Activated CD4-positive, alpha-beta T cell treated with anti-CD3 and anti-CD28 coated beads for 4 hours (primary cell): ENCODE measurements at regions not wholly inside any gene's neighbourhood (a gene's known extent, or its start where the extent isn't known, plus 50 kb on each side); places are given as distances from the start of the nearest gene placed in this dataset.

Experiments used
- DNase-seq, 2 donors: peaks; one replicate each; pipeline ENCODE4 v3.0.0-alpha.2; 2020

DNA sequence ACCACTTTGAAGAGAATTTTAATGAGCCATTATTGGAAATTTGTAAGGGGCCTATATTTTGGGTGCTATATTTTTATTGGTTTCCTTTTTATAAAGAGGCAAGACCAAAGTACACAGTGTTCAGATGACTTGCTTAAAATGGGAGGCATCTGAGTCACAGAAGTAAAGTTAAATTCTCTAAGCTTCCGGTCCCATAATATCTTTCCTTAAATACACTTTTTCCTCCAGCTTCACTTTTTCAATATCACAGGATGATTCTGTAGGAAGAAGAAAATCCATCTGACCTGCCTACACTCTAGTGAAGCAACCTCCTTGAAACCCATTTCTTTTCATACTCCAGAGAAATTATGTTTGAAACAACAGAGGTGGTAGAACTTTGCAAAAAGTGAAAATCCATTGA, 274.0 kb downstream of the PIK3R1 start:
- no peak for DNase-seq

- no peak for DNase-seq
Observed at GRCh38 chr5:68490406-68490805, 274.9 kb downstream of the PIK3R1 start.

DNA sequence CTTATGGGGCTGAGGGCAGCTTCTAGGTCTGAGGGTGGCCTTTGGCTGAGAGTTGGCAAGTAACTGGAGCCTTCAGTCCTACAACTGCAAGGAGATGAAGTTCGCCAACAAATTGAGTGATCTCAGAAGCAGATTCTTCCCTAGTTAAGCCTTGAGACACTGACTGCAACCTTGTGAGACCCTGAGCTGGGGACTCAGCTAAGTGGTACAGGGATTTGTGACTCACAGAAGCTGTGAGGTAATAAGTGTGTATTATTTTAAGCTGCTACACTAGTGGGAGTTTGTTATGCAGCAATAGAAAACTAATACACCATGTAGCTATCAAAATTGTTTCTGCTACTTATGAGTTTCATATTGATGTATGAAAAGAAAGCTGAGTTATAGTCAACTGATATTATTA, 279.2 kb downstream of the PIK3R1 start:
- no peak for DNase-seq

DNA sequence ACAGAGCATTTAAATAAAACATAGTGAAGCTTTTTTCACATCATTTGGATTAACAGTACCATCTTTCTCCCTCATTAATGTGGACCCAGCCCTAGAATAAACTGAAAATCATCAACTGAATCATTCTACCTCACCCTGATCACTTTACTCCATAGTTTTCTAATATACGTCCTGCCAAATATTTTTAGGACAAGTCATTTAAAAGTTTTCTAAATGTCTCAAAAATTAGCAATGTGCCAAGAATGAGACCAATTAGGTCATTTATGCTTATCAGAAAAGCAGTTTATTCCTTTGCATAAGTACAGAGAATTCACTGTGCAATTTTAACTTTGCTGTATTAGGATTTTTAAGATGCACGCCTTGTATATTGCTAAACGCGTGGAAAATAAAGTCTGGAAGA, 284.4 kb downstream of the PIK3R1 start:
- DNase-seq: no peak

GRCh38 chr5:68500813-68501212, 285.3 kb downstream of the PIK3R1 start:
- DNase-seq: no peak

DNA sequence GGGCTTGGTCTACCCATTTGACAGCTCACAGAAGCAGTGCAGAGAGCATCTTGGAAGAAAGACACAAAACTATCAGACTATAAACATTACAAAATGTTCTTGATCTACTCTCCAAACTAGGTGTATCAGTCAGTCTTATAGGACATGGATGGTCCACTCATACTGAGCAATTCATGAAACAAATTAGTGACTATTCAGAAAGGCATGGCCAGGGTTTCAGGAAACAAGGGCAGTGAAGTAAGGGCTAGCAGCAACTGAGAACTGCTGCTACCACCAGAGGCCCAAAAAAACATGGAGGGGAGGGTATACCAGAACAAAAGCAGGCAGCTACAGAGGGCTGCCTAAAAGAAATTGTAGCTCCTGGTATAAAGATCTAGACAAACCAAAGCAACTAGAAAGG, 287.0 kb downstream of the PIK3R1 start:
- no peak for DNase-seq

- no peak for DNase-seq
Observed at GRCh38 chr5:68504306-68504705, 288.8 kb downstream of the PIK3R1 start.

DNA sequence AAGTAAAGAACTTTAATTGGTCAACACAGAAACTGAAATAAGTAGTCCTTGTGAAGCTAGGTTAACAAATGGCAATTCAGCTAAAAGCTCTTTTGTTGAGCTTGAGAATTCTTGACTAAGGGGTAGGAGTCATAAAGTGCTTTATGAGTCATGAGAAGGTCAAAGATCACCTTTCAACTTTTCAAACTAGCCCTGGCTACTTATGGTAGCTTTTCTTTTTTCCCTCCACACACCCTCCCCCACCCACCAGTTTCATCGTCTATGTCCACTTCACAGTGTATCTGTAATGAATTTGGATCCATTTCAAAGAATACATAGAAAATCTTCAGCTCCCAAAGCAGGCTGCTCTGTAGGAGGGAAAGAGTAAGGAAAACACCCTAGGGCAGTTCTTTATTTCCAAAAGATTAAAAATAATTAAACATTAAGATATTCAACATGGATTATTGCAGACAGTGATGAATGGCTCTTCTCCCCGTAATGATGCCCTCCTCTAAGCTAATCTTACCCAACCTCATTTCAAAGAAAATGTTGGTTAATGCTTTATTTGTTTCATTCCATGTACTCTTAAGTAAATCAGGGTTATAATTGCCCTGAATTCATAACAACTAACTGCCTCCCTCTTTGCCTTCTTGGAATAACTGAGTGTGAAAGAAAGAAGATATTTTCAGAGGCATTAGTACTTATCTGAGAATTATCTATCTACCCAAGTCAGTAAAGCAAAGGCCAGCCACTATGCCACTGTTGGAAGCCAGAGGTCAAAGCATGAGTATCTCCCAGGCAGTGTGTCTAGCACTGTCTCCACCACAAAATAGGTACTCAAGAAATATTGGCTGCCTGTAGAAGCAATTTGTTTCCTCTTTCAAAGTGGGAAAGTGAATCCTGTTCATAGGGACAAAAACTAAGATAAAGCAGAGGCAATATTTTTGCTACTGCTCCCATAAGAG, 290.6 kb downstream of the PIK3R1 start:
- no peak for DNase-seq

- DNase-seq: no peak
Observed at GRCh38 chr5:68515514-68515913, 300.0 kb downstream of the PIK3R1 start.

- DNase-seq: no peak
Observed at GRCh38 chr5:68518286-68518685, 302.7 kb downstream of the PIK3R1 start.

DNA sequence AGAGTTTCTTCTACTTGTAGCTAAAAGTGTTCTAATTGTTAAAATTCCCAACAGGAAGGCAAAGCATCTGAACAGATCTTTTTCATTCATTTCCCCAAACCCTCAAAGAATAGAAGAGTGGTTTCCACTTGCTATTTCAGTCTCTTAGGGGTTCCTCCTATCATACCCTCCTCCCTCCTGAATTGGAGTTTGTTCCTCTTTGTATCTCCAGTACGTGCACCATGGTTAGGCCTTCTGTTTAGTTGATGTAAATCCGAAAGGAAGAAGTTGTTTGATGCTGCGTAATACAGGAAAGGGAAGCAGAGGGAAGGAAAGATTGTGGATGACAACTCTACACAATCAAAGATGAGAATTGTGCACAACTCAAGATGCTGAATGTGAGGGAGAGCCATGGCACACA, 303.6 kb downstream of the PIK3R1 start:
- DNase-seq: no peak

GRCh38 chr5:68521776-68522175, 306.2 kb downstream of the PIK3R1 start:
- DNase-seq: no peak

- no peak for DNase-seq
Observed at GRCh38 chr5:68522863-68523262, 307.3 kb downstream of the PIK3R1 start.

GRCh38 chr5:68528821-68529273, 313.3 kb downstream of the PIK3R1 start:
- DNase-seq: no peak

DNA sequence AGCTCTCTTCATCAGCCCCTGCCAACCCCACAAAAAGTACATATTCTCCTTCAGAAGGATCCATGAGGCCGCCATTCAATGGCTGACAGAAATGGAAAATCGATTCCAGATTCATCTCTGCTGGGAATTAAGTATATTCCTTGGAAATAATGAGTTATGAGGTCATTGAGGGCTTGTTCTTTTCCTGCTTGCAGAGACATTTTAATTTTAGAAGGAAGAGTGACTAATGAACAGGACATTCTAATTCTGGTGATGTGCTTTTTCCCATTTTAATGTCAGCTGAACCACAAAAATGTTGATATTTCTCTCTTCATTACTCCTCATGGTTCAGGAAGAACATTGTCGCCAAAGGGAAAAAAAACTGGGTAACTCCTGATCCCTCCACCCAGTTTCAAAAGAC, 314.0 kb downstream of the PIK3R1 start:
- DNase-seq: no peak

- DNase-seq: no peak
Observed at GRCh38 chr5:68531970-68532369, 316.4 kb downstream of the PIK3R1 start.

GRCh38 chr5:68533051-68533450, 317.5 kb downstream of the PIK3R1 start:
- no peak for DNase-seq

DNA sequence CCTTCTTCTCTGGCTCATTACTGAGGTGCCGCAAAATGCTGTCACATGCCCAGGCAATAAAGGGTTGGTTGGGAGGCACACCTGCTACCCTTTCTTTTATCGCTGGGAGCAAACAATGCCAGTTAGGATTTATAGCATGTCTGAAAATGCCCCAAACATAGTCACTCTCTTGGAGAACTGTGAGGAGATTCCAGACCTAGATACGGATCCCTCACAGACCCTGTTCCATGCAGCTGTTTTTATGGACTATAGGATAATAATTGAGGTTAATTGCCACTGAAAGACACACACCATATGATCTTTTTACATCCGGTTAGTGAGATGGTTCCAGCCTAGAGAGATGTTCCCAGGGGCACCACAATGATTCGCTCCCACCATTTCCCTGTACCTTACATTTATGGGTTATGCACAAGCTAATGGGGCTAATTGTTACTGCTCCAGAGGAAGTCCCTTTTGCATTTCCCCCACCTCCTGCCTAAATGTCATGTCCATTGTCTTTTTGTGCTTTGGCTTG, 318.1 kb downstream of the PIK3R1 start:
- DNase-seq: no peak

DNA sequence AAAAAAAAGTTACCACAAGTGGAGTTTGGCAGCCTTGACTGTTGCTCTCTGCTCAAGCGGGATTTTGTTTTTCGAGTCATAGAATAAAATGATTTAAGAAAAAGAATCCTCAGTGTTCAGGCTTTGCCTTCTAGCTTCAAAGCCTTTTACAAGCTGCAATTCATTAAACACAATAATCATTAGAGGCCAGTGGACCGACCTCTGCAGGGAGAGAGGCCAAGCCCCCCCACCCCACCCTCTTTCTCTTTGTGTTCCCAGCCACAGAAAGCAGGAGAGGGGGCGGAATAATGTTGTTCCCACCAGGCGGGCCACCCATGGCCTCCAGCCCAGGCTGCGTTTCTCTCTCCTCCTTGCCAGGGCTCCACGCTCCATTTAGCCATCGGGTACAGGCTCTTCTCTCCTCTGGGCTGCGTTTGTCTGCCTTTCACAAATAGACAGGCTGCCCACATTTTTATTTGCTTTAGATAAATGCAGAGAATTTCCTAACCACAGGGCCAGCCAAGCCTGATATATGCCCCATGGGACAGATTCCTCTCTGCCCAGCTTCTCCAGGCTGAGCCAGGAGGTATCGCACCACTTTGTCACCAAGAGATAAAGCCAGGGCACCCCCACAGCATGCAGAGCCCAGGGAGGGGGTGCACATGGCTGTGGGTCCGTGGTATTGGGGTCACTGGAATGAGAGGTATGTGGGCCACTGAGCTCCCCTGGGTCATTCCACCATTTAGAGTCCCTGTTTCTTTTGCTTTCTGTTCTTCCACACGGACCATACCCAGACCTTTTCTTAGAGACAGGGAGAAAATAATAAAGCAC, 318.8 kb downstream of the PIK3R1 start:
- no peak for DNase-seq

DNA sequence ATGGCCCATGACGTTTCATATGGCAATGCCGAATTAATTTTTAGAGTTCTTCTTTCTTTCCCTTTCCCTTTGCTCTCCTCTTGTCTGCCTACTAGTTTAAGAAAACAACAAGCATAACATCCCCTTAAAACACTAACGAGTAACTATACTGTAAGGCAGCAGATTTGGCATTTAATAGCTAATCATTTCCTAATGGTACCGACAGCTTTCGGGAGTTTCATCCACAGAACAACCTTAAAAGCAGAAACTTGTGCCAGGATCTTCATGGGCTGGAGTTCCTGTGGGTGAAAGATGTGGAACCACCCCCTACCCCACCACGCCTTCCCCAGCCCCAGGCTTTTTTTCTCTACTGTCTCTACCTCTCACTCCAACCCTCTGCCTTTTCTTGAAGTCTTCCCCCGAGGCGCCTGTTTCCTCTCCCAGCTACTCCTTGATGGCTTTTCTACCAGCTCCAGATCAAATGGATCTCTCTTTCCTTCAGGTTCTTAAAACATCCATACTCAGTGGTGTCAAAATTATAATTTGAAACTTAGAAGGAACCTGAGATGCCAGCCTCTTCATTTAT, 319.5 kb downstream of the PIK3R1 start:
- DNase-seq: no peak

GRCh38 chr5:68538814-68539420, 323.4 kb downstream of the PIK3R1 start:
- no peak for DNase-seq

DNA sequence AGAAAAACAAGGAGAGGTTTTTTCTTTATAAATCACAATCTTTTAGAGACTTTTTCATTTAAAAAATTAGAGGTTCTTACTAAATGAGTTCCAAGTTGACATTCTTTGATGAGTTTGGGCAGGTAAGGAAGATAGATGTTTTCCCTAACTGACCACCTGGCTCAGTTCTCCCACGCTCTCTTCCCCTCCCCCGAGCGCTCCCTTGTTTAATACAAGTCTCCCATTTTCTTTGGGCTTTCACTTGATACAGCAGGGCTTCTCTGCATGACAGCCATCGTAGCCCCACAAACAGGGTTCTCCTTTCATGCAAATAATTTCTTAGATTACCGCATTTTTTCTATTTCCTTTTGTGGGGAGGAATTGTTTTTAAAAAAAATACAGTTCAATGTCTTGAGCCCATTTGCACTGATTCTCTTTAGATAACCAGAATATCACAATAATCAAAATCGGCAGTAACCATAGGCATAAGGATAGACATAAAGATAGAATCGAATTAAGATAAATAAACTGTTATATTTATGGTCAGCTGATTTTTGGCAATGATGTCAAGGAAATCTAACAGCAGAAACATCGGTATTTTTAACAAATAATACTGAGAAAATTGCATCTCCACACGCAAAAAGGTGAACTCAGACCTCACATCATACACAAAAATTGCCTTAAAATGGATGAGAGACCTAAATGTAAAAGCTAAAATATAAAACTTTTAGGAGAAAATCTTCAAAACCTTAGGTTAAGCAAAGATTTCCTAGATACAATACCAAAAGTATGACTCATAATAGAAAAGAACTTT, 325.4 kb downstream of the PIK3R1 start:
- no peak for DNase-seq
